ENCODE measurements at regions not wholly inside any gene's neighbourhood (a gene's known extent, or its start where the extent isn't known, plus 50 kb on each side); places are given as distances from the start of the nearest gene placed in this dataset.

DNA sequence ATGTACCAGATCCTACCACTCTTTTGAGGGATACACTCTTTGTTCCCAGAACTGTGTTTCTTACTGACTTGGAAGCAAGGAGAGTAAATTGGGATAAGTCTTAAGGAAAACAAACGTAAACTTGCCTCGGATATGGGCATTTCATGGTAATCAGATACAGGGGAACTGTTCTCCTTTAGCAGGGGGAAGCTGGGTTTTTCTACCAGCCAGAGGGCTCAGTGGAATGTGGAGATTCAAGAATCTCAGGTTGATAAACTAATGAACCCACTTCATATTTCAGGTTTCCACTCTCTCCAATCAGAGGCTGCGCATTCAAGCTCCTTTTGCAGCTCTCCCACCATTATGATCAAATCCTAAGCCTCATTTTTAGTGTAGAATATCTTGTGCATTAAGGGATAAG, 676.5 kb upstream of the FSHR start:
- Histone ChIP-seq H3K4me1 (ENCODE audit: low read depth) (no peaks in the 10 kb centered on the region), H3K4me3 (no peak overlapping the region), H3K36me3 (ENCODE audit: low read depth) (no peaks in the 10 kb centered on the region), H3K9me3 (no peaks in the 10 kb centered on the region)
- TF ChIP-seq, protein P1, sequence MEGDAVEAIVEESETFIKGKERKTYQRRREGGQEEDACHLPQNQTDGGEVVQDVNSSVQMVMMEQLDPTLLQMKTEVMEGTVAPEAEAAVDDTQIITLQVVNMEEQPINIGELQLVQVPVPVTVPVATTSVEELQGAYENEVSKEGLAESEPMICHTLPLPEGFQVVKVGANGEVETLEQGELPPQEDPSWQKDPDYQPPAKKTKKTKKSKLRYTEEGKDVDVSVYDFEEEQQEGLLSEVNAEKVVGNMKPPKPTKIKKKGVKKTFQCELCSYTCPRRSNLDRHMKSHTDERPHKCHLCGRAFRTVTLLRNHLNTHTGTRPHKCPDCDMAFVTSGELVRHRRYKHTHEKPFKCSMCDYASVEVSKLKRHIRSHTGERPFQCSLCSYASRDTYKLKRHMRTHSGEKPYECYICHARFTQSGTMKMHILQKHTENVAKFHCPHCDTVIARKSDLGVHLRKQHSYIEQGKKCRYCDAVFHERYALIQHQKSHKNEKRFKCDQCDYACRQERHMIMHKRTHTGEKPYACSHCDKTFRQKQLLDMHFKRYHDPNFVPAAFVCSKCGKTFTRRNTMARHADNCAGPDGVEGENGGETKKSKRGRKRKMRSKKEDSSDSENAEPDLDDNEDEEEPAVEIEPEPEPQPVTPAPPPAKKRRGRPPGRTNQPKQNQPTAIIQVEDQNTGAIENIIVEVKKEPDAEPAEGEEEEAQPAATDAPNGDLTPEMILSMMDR (IDR thresholded peaks at IDR 0.05): no peak
- DNase-seq (no peak), ATAC-seq (no peak)
- intact Hi-C loops (cut with DNase I, micrococcal nuclease): no loop called here

DNA sequence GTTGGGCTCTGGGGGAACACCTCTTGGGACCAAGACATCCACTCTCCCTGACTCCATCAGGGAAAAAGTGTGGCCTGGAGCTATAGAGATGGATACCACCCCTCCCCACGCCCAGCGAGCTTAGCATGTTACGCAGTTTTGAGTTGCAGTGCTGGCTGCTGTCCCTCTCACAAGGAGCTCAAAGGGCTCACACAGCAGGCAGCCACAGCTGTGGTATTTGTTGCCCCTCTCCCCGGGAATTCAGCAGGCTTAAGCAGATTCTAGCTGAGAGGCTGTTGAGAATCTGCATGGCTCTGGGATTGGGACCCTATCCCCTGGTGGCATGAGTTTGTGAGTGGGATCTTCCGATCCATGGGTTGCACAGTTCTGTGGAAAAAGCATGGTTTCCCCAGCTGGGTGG, 673.1 kb upstream of the FSHR start:
- Histone ChIP-seq H3K36me3 (ENCODE audit: low read depth) (no peaks in the 10 kb centered on the region), H3K4me1 (ENCODE audit: low read depth) (no peaks in the 10 kb centered on the region), H3K4me3 (no peak overlapping the region), H3K9me3 (peaks cover 13% of the 10 kb centered on the region)
- no peak for DNase-seq
- intact Hi-C loops (cut with DNase I, micrococcal nuclease): loop anchor here in 1 of 2 donors (5.0 kb wide), 1 partner anchor 80 kb away; no protein-coding TSS in a partner anchor
- TF ChIP-seq, protein P1 (IDR thresholded peaks at IDR 0.05): no peak
- ATAC-seq: no peak

DNA sequence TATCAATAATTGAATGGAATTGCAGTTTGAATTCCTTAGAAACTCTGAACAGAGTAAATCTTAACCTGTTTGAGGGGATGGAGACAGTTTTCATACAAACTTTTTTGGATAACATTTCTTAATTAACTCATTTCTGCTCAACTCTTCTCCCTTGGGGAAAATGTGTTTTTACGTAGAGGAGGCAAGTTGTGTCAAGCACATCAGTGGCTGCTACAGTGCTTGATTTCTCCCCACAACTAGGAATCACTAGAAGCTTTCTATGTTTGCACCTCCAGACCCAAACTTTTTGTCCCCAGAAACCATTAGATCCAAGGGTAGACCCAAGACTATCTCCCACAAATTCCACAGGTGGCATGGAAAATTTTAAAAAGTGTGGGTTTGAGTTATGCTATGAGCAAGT, 658.9 kb upstream of the FSHR start:
- Histone ChIP-seq H3K9me3 (no peaks in the 10 kb centered on the region), H3K4me3 (no peak overlapping the region), H3K36me3 (ENCODE audit: low read depth) (no peaks in the 10 kb centered on the region), H3K4me1 (ENCODE audit: low read depth) (no peaks in the 10 kb centered on the region)
- ATAC-seq: no peak
- DNase-seq: no peak
- TF ChIP-seq, protein P1 (IDR thresholded peaks at IDR 0.05): no peak
- intact Hi-C loops (cut with DNase I, micrococcal nuclease): no loop called here

DNA sequence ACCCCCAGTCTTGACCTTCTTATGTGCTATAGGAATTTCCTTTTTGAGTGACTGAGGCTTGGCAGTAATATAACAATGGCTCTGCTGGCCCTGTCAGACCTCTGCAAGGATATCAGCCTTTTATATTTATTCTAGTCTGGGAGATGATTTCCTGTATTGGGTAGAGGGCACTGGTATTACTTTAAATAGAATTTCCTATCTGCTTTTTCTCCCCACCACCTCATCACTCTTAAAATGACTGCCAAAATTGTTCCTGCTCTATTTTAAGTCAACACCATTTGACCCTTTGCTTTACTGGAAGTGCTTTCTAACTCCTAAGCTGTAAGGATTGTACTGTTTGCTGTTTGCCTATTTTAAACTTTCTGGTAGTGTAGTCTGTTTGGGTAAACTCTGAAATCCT, 658.4 kb upstream of the FSHR start:
- no peak for ATAC-seq
- no peak for DNase-seq
- Histone ChIP-seq H3K4me3 (no peak overlapping the region), H3K9me3 (no peaks in the 10 kb centered on the region), H3K36me3 (ENCODE audit: low read depth) (no peaks in the 10 kb centered on the region), H3K4me1 (ENCODE audit: low read depth) (no peaks in the 10 kb centered on the region)
- TF ChIP-seq, protein P1 (IDR thresholded peaks at IDR 0.05): no peak
- intact Hi-C loops (cut with DNase I, micrococcal nuclease): no loop called here

DNA sequence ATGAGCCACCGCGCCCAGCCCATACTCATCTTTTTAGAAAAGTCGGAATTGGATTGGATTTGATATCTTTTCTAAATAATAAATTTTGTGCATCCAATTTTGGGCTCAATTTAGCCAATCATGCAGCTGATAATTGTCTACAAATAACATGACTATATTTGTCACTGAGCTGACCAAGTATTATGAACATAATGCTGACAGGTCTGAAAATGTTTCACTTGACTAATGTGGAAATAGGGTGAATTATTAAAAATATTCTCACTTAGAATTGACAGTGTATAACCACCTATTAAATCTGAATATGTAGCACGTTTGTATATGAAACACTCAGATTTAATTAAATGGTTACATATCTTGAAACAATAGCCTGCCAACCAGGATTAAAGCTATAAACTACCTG, 657.2 kb upstream of the FSHR start:
- TF ChIP-seq, protein P1 (IDR thresholded peaks at IDR 0.05): no peak
- H3K9me3 ChIP-seq: no peaks in the 10 kb centered on the region
- no peaks in the 10 kb centered on the region for H3K36me3 ChIP-seq (ENCODE audit: low read depth)
- no peaks in the 10 kb centered on the region for H3K4me1 ChIP-seq (ENCODE audit: low read depth)
- no peak overlapping the region for H3K4me3 ChIP-seq
- DNase-seq: no peak
- no peak for ATAC-seq
- intact Hi-C loops (cut with DNase I, micrococcal nuclease): no loop called here

DNA sequence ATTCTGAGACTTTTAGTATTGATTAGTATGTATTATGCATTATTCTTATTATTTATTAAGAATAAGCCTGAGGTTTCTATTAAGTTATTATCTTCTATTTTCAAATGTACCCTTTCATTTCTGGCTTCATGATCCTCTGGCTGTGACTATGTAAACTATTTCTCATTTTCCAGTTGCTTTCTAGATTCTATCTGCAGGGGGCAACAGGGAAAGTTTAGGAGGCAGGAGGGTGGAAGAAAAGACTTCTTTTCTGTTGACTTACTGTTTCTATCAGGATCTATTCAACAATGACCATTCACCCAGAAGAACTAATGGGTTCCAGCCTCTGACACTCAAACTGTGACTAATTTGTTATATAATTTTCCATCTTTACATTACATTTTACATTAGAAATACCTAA, 653.4 kb upstream of the FSHR start:
- DNase-seq: no peak
- intact Hi-C loops (cut with DNase I, micrococcal nuclease): no loop called here

More for the DNA sequence above, 653.4 kb upstream of the FSHR start:
- ATAC-seq: no peak
- Histone ChIP-seq H3K9me3 (no peaks in the 10 kb centered on the region), H3K4me1 (ENCODE audit: low read depth) (no peaks in the 10 kb centered on the region), H3K4me3 (no peak overlapping the region), H3K36me3 (ENCODE audit: low read depth) (no peaks in the 10 kb centered on the region)
- TF ChIP-seq, protein P1 (IDR thresholded peaks at IDR 0.05): no peak

Measured in mucosa of descending colon (tissue), 3 donors.